ENCODE measurements at regions not wholly inside any gene's neighbourhood (a gene's known extent, or its start where the extent isn't known, plus 50 kb on each side); places are given as distances from the start of the nearest gene placed in this dataset.

DNA sequence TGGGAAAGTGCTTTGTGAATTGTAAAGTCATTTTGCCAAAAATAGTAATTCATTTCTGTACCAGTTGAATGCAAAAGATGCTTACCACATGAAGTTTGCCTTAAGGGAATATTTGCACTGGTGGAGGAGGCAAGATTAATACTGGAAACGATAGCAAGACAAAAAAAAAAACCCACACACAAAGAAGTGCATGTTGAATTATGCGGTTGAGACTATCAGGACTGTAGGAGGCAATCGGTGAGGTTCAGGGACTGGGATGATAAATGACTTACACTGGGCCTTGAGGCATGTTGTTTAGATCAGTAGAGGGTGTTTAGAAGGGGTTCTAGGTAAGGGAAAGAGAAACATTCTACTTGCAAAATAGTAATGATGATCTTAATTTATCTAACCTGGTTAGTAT is 142.2 kb upstream of the HMGA2 start:
- Histone ChIP-seq H3K4me1 (ENCODE audit: control insufficient read depth in 3 of 3, insufficient read depth in 3 of 3, low read length in 3 of 3) (no peaks in the 10 kb centered on the region), H3K9me3 (ENCODE audit: control insufficient read depth in 3 of 3, low read length in 3 of 3) (no peaks in the 10 kb centered on the region), H3K27me3 (ENCODE audit: control insufficient read depth in 3 of 3, insufficient read depth in 3 of 3, low read length in 3 of 3) (no peaks in the 10 kb centered on the region), H3K36me3 (ENCODE audit: control insufficient read depth in 3 of 3, insufficient read depth in 3 of 3, low read length in 3 of 3) (no peaks in the 10 kb centered on the region), H3K4me3 (ENCODE audit: low read length in 3 of 3) (no peak overlapping the region), H3K27ac (ENCODE audit: low read depth, low read length) (no peak overlapping the region), H3K9ac (ENCODE audit: low read depth in 1 of 3, low read length in 3 of 3) (no peak overlapping the region)

DNA sequence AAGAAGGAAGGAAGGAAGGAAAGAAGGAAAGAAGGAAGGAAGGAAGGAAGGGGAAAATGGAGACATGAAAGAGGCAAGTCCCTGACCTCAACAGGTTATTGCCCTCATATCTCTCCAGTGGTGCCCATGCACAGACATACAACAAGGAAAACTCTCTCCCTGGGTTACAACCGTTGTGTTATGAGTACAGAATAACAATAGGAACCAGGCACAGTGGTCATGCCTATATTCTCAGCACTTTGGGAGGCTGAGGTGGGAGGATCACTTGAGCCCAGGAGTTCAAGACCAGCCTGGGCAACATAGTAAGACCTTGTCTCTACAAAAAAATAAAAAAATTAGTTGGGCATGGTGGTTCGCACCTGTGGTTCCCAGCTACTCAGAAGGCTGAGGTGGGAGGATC is 139.4 kb upstream of the HMGA2 start:
- H3K9me3 ChIP-seq (ENCODE audit: control insufficient read depth in 3 of 3, low read length in 3 of 3): no peaks in the 10 kb centered on the region
- H3K27ac ChIP-seq (ENCODE audit: low read depth, low read length): no peak overlapping the region
- no peak overlapping the region for H3K4me3 ChIP-seq (ENCODE audit: low read length in 3 of 3)
- H3K9ac ChIP-seq (ENCODE audit: low read depth in 1 of 3, low read length in 3 of 3): no peak overlapping the region
- no peaks in the 10 kb centered on the region for H3K27me3 ChIP-seq (ENCODE audit: control insufficient read depth in 3 of 3, insufficient read depth in 3 of 3, low read length in 3 of 3)
- H3K4me1 ChIP-seq (ENCODE audit: control insufficient read depth in 3 of 3, insufficient read depth in 3 of 3, low read length in 3 of 3): no peaks in the 10 kb centered on the region
- no peaks in the 10 kb centered on the region for H3K36me3 ChIP-seq (ENCODE audit: control insufficient read depth in 3 of 3, insufficient read depth in 3 of 3, low read length in 3 of 3)

DNA sequence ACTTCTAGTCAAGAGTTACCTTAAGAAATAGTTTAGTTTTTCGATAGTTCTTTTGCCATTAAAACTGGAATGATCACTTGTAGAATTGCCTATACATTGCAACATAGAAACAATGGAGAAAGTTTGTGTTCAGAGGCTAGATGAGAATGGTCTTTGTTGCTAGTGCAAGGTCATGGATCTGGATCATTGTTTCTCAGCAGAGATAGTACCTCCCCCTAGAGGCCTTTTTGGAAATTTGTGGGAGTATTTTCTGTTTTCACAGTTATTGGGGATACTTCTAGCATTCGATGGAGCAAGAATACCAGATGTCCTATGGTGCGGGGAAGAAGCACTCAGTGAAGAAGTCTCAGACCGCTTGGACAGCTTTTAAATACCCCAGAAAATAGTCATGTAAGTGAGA is 138.8 kb upstream of the HMGA2 start:
- H3K4me1 ChIP-seq (ENCODE audit: control insufficient read depth in 3 of 3, insufficient read depth in 3 of 3, low read length in 3 of 3): no peaks in the 10 kb centered on the region
- no peaks in the 10 kb centered on the region for H3K36me3 ChIP-seq (ENCODE audit: control insufficient read depth in 3 of 3, insufficient read depth in 3 of 3, low read length in 3 of 3)
- H3K9ac ChIP-seq (ENCODE audit: low read depth in 1 of 3, low read length in 3 of 3): no peak overlapping the region
- H3K9me3 ChIP-seq (ENCODE audit: control insufficient read depth in 3 of 3, low read length in 3 of 3): no peaks in the 10 kb centered on the region
- no peak overlapping the region for H3K4me3 ChIP-seq (ENCODE audit: low read length in 3 of 3)
- no peak overlapping the region for H3K27ac ChIP-seq (ENCODE audit: low read depth, low read length)
- H3K27me3 ChIP-seq (ENCODE audit: control insufficient read depth in 3 of 3, insufficient read depth in 3 of 3, low read length in 3 of 3): no peaks in the 10 kb centered on the region

DNA sequence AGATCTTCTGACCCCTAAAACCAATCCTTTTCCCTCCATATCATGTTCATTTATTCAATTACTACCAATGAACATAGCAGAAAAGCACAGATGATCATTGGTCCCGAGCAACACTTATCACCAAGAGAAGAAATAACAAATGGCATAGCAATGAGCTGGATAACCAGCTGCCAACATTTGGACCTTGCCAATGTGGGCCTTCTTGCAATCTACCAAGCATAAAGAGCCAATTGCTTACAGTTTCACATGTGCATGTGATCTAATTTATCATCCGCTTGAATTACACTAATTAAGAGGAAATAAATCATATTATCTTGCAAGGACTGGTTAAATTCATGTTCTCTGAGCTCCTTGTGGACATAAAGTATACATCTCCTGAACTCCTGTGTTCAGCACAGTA is 134.8 kb upstream of the HMGA2 start:
- no peaks in the 10 kb centered on the region for H3K27me3 ChIP-seq (ENCODE audit: control insufficient read depth in 3 of 3, insufficient read depth in 3 of 3, low read length in 3 of 3)
- no peaks in the 10 kb centered on the region for H3K4me1 ChIP-seq (ENCODE audit: control insufficient read depth in 3 of 3, insufficient read depth in 3 of 3, low read length in 3 of 3)
- H3K36me3 ChIP-seq (ENCODE audit: control insufficient read depth in 3 of 3, insufficient read depth in 3 of 3, low read length in 3 of 3): no peaks in the 10 kb centered on the region
- no peaks in the 10 kb centered on the region for H3K9me3 ChIP-seq (ENCODE audit: control insufficient read depth in 3 of 3, low read length in 3 of 3)
- no peak overlapping the region for H3K27ac ChIP-seq (ENCODE audit: low read depth, low read length)
- no peak overlapping the region for H3K9ac ChIP-seq (ENCODE audit: low read depth in 1 of 3, low read length in 3 of 3)
- no peak overlapping the region for H3K4me3 ChIP-seq (ENCODE audit: low read length in 3 of 3)

DNA sequence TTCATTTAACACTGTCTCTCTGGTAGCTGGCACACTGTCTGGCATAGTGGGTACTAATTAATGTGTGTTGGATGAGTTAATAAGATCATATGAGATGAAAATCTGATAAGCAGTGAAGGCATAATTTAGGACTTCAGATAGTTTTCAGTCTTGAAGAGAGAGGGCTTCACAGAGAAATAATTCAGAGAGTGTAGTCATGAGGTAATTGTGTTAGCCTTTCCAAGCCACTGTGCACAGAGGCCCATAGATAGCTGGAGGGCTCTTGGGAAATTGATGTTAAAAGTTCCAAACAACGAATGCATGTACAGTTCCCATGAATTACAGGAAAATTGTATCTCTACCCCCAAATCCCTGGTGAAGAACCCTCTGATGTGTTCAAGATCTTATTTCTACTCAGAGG is 133.8 kb upstream of the HMGA2 start:
- no peaks in the 10 kb centered on the region for H3K27me3 ChIP-seq (ENCODE audit: control insufficient read depth in 3 of 3, insufficient read depth in 3 of 3, low read length in 3 of 3)
- H3K36me3 ChIP-seq (ENCODE audit: control insufficient read depth in 3 of 3, insufficient read depth in 3 of 3, low read length in 3 of 3): no peaks in the 10 kb centered on the region
- no peak overlapping the region for H3K9ac ChIP-seq (ENCODE audit: low read depth in 1 of 3, low read length in 3 of 3)
- no peak overlapping the region for H3K27ac ChIP-seq (ENCODE audit: low read depth, low read length)
- H3K9me3 ChIP-seq (ENCODE audit: control insufficient read depth in 3 of 3, low read length in 3 of 3): no peaks in the 10 kb centered on the region
- H3K4me1 ChIP-seq (ENCODE audit: control insufficient read depth in 3 of 3, insufficient read depth in 3 of 3, low read length in 3 of 3): no peaks in the 10 kb centered on the region
- no peak overlapping the region for H3K4me3 ChIP-seq (ENCODE audit: low read length in 3 of 3)

DNA sequence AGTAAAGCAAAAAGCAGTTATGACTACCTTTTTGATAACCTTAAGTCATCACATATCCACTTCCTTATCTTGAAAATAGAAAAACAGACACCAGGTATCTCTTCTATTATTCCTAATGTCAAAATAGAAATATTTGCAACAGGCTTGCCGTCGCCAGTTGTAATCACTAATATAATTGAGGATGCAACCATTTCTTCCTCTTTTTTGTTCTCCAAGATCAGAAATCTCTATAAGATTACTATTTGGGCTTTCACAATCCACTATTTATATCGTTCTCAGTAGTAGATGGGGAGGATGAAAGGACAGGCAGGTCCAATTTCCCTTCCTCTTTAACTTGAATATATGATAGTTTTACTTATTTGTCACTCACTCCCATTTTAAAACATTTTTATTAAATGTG is 130.2 kb upstream of the HMGA2 start:
- Histone ChIP-seq H3K4me1 (ENCODE audit: control insufficient read depth in 3 of 3, insufficient read depth in 3 of 3, low read length in 3 of 3) (no peaks in the 10 kb centered on the region), H3K4me3 (ENCODE audit: low read length in 3 of 3) (no peak overlapping the region), H3K9ac (ENCODE audit: low read depth in 1 of 3, low read length in 3 of 3) (no peak overlapping the region), H3K9me3 (ENCODE audit: control insufficient read depth in 3 of 3, low read length in 3 of 3) (no peaks in the 10 kb centered on the region), H3K27ac (ENCODE audit: low read depth, low read length) (no peak overlapping the region), H3K36me3 (ENCODE audit: control insufficient read depth in 3 of 3, insufficient read depth in 3 of 3, low read length in 3 of 3) (no peaks in the 10 kb centered on the region), H3K27me3 (ENCODE audit: control insufficient read depth in 3 of 3, insufficient read depth in 3 of 3, low read length in 3 of 3) (no peaks in the 10 kb centered on the region)

DNA sequence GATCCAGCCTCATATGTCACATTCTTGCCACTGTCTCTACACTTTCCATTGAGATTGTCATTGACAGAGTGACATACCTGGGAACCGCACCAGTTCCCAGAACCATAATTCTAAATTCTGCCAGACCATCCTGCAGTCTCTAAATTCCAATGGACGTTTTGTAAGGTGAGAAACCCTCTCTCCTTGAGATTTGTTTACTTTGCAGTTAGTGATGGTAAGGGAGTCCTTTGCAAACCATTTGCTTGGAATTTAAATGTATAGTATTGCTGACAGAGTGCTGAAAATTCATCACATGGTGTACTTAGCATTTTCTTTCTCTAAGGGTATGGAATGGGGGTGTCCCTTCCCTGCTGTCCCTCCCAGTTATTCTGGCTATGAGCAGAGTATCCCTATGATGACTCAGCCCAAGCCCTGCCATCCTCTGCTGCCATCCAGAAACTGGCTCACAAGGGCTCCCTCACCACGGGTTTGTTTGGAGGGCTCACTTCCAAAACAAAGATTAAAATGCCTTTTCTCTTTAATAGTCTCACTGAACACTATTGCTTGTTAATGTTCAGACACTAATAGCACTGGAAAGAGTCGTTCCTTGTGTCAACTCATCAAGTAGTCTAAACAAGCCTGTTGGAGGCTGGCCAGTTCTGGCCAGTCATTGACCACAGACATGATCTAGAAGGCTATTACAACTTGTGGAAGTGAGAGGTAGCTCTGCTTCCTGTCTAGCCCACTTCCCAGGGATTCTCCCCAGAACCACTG is 129.0 kb upstream of the HMGA2 start:
- Histone ChIP-seq H3K27me3 (ENCODE audit: control insufficient read depth in 3 of 3, insufficient read depth in 3 of 3, low read length in 3 of 3) (no peaks in the 10 kb centered on the region), H3K4me3 (ENCODE audit: low read length in 3 of 3) (no peak overlapping the region), H3K9ac (ENCODE audit: low read depth in 1 of 3, low read length in 3 of 3) (no peak overlapping the region), H3K36me3 (ENCODE audit: control insufficient read depth in 3 of 3, insufficient read depth in 3 of 3, low read length in 3 of 3) (no peaks in the 10 kb centered on the region), H3K27ac (ENCODE audit: low read depth, low read length) (no peak overlapping the region), H3K9me3 (ENCODE audit: control insufficient read depth in 3 of 3, low read length in 3 of 3) (no peaks in the 10 kb centered on the region), H3K4me1 (ENCODE audit: control insufficient read depth in 3 of 3, insufficient read depth in 3 of 3, low read length in 3 of 3) (no peaks in the 10 kb centered on the region)

DNA sequence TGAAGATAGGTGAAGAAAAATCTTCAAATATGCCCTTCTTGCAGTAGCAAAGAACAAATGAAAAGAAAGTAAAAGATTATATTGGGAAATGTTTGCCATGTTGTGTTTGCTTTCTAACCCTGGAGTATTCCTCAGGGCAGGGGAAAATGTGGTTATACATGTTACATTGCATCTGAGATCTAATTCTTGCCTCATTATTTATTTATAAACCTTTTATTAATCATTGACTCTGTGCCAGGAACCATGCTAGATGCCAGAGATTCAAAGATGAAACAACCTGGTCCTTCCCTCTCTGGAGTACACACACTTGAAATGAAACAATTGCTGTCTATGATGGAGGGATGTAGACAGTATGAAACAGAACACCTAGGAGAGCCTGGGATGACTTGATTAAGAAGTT is 128.1 kb upstream of the HMGA2 start:
- Histone ChIP-seq H3K4me3 (ENCODE audit: low read length in 3 of 3) (no peak overlapping the region), H3K9ac (ENCODE audit: low read depth in 1 of 3, low read length in 3 of 3) (no peak overlapping the region), H3K27ac (ENCODE audit: low read depth, low read length) (no peak overlapping the region), H3K27me3 (ENCODE audit: control insufficient read depth in 3 of 3, insufficient read depth in 3 of 3, low read length in 3 of 3) (no peaks in the 10 kb centered on the region), H3K36me3 (ENCODE audit: control insufficient read depth in 3 of 3, insufficient read depth in 3 of 3, low read length in 3 of 3) (no peaks in the 10 kb centered on the region), H3K4me1 (ENCODE audit: control insufficient read depth in 3 of 3, insufficient read depth in 3 of 3, low read length in 3 of 3) (no peaks in the 10 kb centered on the region), H3K9me3 (ENCODE audit: control insufficient read depth in 3 of 3, low read length in 3 of 3) (no peaks in the 10 kb centered on the region)

DNA sequence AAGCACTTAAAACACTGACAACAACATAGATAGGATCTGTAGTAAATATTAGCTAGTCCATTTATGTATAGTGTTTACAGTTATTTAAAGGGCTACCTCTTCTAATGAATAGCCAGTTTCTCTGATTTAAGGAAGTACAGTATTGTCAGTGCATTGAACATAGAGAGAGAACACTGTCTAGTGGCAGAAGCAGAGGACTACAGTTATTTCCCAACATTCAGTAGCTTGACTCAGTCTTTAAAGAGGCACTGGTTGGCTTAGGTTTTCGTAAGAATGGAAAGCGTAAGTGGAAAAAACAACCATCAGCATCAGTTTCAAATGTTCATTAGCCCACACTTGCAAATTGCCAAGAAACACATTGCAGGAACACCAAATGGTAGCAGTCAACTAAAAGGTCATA is 125.0 kb upstream of the HMGA2 start:
- Histone ChIP-seq H3K4me3 (ENCODE audit: low read length in 3 of 3) (no peak overlapping the region), H3K27me3 (ENCODE audit: control insufficient read depth in 3 of 3, insufficient read depth in 3 of 3, low read length in 3 of 3) (no peaks in the 10 kb centered on the region), H3K9me3 (ENCODE audit: control insufficient read depth in 3 of 3, low read length in 3 of 3) (no peaks in the 10 kb centered on the region), H3K27ac (ENCODE audit: low read depth, low read length) (no peak overlapping the region), H3K9ac (ENCODE audit: low read depth in 1 of 3, low read length in 3 of 3) (no peak overlapping the region), H3K36me3 (ENCODE audit: control insufficient read depth in 3 of 3, insufficient read depth in 3 of 3, low read length in 3 of 3) (no peaks in the 10 kb centered on the region), H3K4me1 (ENCODE audit: control insufficient read depth in 3 of 3, insufficient read depth in 3 of 3, low read length in 3 of 3) (no peaks in the 10 kb centered on the region)

DNA sequence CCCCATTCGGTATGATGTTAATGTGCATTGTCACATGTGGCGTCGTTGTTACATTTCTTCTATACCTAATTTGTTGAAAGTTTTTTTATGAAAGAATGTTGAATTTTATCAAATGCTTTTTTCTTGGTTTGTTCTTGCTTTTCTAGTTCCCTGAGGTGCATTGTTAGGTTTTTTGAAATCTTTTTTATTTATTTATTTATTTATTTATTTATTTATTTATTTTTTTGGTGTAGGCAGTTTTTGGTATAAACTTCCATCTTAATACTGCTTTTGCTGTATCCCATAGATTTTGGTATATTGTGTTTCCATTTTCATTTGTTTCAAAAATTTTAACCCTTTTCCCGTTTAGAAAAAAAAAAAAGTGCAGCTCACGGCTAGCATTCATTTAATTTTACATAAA is 121.1 kb upstream of the HMGA2 start:
- Histone ChIP-seq H3K27ac (ENCODE audit: low read depth, low read length) (no peak overlapping the region), H3K9me3 (ENCODE audit: control insufficient read depth in 3 of 3, low read length in 3 of 3) (peaks cover 3 to 8% (median 3%) of the 10 kb centered on the region in 3 donors), H3K4me1 (ENCODE audit: control insufficient read depth in 3 of 3, insufficient read depth in 3 of 3, low read length in 3 of 3) (no peaks in the 10 kb centered on the region), H3K27me3 (ENCODE audit: control insufficient read depth in 3 of 3, insufficient read depth in 3 of 3, low read length in 3 of 3) (no peaks in the 10 kb centered on the region), H3K4me3 (ENCODE audit: low read length in 3 of 3) (no peak overlapping the region), H3K9ac (ENCODE audit: low read depth in 1 of 3, low read length in 3 of 3) (no peak overlapping the region), H3K36me3 (ENCODE audit: control insufficient read depth in 3 of 3, insufficient read depth in 3 of 3, low read length in 3 of 3) (no peaks in the 10 kb centered on the region)
